ENCODE measurements at regions not wholly inside any gene's neighbourhood (a gene's known extent, or its start where the extent isn't known, plus 50 kb on each side); places are given as distances from the start of the nearest gene placed in this dataset.
"Not testable (repeated sequence)": the region's sequence is repeated elsewhere in the genome, so short reads cannot be mapped to it uniquely, and the experiment has no call there.

DNA sequence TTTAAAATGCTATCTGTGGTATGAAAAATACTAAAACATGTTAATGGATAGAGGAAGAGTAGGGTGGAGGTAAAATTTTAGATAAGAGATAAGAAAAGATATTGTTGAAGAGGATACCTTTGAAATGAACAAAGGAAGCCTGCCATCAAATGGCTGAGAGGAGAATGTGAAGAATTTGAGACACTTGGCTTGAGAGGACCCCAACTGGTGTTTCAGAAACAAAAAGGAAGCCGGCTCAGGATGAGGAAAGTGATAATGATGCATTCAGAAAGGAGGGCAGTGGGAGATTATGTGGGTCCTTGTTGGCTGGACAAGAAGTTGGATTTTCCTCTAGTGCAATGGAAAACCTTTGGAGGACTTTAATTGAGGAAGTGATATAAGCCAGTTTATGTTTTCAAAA is 264.4 kb downstream of the DUSP6 start:
- DNase-seq: no peak

DNA sequence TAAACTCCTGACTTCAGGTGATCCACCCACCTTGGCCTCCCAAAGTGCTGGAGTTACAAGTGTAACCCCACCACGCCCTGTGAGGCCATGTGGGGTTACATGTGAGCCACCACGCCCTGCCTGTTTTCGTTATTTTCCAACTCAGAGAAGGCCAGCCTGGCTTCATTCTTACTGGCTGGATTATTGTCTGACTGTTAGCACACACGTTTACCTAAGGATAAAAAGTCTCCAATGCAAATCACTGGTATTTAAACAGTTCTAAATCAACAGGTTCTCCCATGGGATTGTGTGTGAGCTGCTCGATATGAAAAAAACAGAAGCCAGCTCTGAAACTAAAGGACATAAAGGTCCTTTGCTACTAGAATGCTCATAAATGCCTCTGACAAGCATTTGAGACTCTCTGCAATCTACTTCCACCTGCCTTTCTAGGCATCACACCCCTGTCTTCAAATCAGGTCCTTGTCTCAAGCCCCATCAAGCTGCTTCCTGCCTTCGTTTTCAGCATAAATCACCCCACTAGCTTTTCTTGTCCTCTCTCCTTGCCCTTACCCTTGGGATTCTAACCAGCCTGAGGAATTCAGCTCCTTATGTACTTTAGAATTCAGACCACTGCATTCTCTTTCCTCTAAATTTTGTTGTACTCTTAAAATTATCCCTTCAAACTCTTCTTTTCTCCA is 265.0 kb downstream of the DUSP6 start:
- DNase-seq: no peak

DNA sequence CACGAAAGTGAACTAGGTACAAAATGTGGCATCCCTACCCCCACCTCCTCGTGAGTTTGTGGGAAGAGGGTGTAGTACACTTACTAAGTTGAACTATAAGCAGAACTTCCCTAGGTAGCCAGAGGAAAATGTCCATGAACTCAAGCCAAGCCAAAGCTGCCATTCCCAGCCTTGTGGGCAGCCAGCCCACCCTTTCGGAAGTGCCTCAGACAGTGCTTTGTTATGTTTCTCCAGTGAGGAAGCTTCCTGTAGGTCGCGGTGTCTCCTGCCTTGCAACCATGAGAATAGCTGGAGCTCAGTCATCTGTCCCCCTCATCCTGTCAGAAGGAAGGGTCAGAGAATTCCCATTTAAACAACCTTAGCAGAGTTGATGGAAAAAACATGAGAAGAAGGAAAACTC is 266.9 kb downstream of the DUSP6 start:
- no peak for DNase-seq

DNA sequence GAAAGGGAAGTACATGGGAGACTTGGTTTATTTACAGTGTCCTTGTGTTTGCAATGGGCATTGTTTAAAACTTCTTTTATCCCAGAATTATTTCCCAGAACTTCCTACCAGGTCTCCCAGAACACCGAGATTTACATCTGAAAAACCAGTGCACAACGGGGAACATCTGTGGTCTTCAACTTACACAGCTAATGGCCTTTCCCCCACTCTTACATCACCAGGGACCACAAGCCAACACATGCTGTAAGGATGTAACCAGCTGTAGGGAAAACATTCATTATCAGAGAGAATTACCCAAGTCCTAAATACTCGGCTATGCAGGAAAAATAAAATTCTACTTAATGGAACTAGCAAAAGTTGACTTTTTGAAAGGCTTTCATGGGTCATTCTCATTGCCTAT is 267.6 kb downstream of the DUSP6 start:
- no peak for DNase-seq

DNA sequence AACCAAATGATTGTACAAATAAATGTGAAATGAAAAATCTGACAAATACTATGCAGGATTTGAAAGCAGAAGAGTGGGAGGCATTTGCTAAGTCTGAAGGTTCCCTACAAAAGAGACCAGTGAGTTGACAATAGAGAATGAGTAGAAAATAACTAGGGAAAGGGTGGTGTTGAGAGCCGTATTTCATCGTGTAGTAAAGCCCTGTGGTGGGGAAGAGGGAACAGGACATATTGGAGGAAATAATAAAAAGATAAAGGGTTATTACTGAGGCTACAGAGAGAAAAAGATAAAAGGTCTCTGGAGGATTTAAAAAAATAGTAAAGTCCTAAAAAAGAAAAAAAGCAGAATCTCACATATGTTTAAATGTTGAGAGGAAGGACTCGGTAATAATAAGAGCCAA is 268.8 kb downstream of the DUSP6 start:
- DNase-seq: no peak

DNA sequence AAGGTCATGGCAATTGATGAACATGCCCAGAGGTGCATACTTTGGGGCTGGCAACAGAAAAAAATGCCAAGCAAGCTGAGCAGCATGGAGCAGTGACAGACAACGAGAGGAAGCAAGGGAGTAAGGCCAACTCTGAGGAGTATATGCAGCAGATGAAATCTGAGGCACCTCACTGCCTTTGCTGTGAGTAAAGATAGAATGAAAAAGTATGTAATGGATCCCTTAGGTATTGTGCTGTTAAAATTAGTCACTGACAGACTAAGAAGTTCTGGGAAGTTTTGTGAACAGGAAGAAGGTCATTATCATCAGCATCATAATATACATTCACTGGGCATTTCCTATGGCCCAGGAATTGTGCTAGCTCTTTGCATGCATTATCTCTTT is 269.9 kb downstream of the DUSP6 start:
- DNase-seq: no peak

DNA sequence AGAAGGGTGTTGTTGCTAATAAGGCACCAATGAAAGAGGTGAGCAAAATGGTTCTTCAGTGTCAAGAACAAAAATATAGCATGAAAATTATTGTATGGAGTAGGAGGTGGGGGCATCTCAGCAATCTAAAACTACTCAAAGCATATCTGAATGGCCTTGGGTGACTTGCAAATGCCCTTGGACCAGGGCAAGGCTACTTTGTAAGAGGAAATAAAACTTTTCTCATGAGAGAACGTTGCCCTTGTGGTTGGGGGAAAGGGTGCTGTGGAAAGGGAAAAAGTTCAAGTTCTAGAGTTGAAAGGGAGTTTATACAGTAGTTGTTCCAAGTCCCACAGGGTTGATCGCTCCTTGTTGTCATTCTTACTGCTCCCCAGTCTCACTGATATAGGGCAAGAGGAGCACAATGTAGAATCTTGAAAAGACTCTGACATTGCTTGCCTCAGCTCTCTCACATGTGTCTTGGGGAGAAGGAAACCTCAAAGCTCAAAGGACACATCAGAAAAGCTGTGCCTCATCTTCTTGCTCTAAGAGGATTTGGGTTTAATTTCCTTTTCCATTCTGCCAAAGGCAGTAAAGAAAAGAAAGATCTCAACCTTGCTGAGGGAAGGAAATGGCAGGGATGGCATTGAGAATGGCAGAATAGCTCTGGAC is 270.5 kb downstream of the DUSP6 start:
- DNase-seq: no peak

DNA sequence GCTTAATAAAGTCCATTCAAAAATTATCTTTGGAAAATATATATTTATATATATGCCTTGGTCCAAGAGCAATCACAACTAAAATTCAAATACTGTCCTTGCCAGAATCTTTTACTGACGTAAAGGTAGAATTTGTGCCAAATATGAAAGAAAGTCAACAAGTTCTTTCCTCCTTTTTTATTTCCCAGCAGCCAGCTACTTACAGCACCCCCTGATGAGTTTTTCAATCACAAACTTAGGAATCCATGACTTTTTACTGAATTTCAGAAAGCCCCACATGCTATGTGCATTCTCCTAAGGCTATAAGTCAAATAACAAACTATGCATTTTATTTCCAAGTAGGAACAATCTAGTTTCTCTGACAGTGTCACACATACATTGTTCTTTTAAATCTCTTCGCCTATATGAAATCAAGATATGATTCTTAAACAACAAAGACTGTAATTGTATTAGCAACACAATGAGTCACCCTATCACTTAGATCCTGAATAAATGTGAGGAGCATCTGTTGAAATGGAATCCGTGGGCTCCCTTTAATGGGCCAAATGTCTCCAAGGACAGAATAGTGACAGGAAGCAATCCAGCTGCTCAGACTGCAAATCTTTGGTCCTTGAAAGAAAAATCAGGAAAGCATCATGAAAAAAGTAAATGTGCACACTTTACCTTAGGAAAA is 271.4 kb downstream of the DUSP6 start:
- no peak for DNase-seq

DNA sequence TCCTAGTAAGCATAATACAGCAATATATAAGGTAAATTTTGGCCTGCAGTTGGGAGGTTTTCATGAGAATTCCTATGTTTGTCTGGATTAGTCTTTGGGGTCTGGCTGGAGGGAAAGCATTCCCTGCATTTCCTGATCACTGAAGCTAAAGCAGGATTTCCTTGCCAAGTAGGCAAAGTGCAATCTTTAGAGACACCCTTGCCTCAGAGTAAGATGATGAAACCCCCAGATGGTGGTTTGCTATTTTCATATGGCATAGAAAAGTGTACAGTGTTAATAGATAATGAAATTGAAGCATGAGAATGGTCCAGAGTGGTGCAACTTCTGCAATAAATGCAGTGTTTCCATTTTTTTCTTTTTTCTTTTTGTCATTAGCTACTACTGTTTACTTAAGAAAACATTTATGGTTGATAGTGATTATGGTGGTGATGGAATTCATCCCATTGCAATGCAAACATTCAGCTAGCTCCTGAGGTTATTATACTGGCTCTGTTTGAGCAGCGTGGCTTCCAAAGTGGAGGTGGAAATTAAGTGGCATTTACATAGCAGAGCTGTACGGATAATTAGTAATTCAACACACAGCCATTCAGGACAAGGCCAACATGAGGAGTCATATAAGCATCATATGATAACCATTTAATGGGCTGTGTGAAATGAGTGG is 276.3 kb downstream of the DUSP6 start:
- no peak for DNase-seq

DNA sequence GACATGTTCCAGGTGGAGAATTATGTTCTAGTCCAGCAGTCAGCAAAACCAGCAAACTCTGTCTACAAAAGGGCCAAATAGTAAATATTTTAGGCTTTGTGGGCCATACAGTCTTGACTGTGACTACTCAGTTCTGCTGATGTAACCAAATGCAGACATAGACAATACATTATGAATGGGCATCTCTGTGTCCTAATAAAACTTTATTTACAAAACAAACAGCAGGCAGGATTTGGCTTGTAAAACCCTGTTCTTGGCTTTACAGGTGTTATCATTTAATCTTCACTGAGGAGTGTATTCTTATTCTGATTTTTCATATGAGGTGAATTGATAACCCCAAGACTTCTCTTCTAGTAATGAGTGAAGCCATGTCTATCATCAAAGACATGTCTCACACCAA is 278.6 kb downstream of the DUSP6 start:
- no peak for DNase-seq

DNA sequence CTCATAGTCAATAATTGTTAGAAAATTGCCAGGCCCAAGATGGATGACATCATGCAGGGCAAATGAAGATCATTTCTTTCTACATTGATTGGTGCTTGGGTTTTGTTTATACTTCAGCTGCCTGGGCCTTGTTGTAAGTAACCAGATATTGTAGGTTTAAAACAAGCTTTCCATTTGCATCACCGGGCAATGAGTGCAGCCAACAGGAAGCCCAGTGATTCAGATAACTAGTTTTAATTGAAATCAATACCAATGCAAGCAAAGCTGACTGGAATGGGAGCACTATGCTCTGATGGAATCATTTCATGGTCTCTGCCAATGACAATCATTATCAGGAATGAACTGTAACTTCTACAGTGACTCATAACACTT is 279.3 kb downstream of the DUSP6 start:
- no peak for DNase-seq

DNA sequence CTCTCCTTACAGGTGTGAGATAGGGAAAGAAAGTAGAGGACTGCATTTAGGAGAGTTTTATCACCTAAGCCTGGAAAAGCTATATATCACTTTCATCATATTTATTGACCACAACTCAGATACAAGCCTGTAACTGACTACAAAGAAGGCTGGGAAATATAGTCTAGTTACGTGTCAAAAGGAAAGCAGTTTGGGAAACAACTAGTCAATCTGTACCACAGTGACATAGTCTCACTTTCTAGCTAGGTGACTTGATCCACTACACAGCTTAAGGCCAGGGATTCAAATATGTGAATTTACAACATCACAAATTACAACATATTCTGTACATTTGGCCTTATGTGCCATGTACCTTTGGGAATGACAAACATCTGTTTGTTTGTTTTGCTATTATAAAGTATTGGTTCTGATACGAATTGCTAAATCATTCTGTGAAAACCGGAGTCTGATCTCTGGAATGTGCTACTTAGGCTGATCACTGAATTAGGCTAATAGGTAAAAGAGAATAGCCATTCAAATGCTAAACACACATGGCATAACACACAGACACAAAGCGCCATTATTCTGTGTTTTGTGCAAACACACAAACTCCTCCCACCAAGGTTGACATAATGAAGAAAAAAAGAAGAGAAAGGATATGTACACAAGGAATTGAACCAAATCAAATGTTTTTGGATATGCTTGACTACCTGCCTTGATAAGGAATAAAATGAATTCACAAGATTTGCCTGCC is 279.8 kb downstream of the DUSP6 start:
- DNase-seq: no peak

DNA sequence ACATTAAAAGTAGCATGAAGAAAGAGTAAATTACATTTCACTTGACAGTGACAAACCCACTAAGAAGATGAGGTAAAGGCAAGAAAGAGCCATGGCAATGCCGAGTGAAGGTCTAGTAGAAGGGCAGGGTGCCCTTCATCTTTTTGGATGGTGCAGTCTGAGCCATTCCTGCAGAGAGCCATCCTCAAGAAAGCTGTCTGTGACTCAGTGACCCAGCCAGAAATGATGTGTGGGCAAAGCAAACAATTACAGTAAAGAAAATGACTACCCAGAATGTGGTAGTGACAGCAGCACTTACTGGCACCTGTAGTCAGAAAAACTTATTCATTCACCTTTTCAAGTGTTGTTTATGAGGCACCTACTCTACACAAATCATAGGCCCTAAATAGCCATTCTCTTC is 281.7 kb downstream of the DUSP6 start:
- no peak for DNase-seq

DNA sequence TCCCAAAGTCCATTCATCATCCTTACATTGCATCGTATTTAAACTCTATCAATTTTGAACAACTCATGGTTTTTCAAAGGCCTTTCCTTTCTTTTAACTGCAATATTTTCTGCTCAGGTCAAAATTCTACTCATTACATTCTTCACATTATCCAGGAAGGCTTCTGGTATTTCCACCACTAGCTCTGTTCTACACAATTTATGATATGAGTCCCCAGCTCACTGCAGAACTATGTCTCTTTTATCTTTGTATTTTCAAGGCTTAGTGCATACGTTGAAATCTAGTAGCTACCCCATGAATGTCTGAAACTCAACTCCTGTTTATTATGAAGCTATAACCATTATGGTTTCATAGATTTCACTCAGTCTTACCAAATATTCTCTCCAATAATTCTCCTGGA is 282.9 kb downstream of the DUSP6 start:
- no peak for DNase-seq

DNA sequence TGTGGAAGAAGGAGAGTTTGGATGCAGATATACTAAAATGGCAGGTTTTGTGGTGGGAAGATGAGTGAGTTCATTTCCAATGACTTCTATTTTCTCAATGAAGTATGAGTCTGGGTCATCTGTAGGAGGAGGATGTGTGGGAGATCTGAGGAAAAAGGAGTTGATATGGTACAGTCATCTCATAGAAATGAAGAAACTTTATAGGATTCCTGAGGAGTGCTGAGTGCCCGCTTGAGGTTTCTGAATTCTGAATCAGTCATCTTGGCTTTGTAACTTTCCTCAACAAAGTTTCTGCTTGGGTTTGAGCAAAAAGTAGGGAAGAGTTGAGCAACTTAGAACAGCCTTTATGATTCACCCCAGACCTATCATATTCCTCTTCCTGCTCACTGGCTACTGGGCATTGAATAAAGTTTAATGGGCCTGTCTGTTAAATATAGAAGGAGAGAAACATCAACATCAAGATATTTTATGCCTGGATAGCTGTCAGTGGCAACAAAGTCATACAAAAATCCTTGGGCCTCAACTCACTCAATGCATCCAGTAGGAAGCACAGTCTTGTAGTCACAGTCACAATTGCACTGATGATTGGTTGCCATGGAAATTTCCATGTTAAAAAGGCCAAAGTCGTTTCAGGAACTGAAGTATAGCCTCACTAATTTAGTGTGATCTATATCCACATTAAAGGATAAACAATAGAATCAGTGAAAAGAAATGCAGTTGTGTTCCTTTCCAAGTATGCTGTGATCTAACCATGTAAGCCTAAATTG is 284.7 kb downstream of the DUSP6 start:
- DNase-seq: no peak

DNA sequence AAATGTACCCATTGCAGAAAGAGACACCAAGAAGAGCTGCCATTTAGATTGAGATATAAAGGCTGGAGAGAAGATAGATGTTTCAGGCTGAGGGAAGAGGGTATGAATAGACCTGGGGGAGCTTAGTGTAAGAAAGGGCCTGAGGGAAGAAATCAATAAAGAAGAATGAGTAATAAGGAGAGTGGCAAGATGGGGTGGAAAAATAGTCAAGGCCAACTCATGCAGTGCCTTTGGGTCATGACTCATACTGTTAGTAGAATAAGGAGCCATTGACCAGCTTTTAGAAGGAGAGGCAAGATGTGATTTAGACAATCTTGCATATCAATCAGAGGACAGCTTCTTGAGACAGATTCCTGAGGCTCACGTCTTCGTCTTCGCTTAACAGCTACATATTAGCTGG is 287.5 kb downstream of the DUSP6 start:
- no peak for DNase-seq

DNA sequence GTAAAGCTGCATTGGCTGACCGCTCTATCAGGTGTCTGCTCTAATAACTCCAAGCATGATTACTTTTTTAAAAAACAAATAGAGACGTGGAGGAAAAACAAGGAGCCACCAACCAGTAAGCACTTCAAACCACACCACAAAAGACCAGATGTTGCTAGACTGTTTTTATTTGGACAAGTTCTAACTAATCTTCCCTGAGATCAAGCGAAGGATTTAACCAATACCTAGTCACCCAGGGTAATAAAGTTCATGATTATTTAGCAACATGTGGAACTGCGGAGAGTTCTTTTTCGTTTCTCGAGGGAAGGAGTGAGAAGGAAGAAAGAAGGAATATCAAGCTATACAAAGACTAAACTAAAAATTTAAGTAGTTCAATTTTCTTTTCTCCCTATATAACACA is 288.1 kb downstream of the DUSP6 start:
- no peak for DNase-seq

DNA sequence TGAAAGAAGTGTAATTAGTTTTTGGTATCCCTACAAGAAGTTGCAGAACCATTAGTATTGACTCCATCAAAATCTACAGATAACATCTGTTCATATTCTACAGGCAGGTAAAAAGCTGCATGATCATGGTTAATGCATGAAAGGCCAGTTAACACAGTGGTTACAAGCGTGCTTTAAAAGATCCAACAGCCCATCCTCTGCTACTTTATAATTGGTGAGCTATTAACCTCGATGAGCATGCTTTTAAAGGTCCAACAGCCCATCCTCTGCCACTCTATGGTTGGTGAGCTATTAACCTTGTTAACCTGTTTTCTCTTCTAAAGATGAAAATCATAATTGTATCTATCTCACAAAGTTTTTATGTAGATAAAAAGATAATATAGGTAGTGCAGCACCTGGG is 289.3 kb downstream of the DUSP6 start:
- no peak for DNase-seq

DNA sequence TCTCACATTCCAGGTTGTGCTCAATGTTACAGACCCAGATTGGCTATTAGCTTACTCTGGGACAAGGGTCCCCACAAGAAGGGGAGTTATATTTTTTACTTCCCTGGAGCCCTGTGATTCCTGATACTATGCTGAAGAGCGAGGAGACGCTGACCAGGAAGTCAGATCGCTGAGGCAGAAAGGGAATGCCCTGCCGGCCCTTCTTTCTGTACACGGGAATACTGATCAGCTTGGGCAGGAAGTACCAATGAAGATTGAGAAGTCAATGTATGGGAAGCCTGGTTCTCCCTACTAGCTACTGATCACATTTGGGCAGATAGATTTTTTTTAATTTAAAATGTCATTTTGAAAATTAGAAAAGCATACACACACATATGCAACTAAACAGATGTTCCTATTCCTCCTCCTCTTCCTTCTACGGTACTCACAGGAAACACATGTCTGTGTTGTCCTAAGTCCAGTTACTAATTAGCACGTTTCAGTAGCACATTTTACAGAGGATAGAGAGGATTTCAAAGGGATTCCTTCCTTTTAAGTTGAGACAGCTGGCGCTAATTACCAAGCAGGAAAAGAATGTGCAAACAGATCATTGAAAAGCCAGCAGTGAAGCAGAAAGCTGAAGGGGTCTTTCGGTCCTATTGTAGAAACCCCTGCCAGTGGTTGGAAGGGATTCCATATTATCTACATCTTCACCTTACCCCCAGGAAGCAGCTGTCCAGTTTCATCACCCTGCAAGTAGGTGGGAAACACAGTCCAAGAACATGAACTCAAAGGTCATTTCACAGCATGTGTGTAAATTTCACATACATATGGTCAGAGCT is 292.4 kb downstream of the DUSP6 start:
- DNase-seq: no peak

DNA sequence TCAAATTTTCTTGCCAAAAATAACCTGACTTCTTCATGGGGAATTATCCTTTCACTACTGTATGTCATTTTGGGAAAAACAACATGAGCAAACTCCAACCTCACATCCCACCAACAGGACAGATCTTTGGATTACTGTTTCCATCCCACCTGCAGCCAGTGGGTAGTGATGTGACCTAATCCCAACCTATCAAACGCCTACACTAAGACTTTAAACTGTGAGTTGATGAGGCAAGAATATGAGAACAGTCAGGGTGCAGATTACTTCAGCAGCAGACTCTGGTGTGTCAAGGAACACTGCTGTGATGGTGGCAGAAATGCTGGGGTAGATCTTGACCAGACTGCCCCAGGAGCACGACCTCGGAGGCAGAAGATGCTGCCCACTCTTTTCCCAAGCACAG is 293.2 kb downstream of the DUSP6 start:
- no peak for DNase-seq

DNA sequence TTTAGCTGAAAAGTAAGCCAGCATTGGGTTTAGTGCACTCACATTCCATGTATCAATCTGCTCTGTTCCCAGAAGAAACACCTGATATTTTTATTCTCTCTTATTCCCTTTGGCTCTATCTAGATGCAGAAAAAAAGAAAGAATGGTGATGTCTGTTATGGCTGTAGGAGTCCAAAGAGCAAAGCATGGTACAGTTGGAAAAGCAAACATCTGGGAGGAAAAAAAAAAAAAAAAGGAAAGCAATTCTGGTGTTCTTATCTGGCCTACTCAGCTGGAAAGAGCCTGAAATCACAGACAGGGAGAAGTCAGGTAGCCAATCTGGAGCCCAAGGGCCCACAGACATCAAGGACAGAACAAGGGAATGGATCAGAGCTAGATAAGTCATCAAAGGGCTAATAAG is 293.9 kb downstream of the DUSP6 start:
- no peak for DNase-seq

DNA sequence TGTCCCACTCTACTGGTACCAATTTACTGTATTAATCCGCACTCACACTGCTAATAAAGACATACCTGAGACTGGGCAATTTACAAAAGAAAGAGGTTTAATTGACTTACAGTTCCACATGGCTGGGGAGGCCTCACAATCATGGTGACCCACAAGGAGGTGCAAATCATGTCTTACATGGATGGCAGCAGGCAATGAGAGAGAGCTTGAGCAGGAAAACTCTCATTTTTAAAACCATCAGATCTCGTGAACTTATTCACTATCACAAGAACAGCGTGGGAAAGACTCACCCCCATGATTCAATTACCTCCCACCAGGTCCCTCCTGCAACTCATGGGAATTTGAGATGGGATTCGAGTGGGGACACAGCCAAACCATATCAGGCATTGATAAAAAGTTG is 298.5 kb downstream of the DUSP6 start:
- not testable (repeated sequence) for DNase-seq

All from activated CD8-positive, alpha-beta memory T cell treated with anti-CD3 and anti-CD28 coated beads, Interleukin-2, amount 50 U/mL, for 4 hours (primary cell).